ENCODE measurements at regions not wholly inside any gene's neighbourhood (a gene's known extent, or its start where the extent isn't known, plus 50 kb on each side); places are given as distances from the start of the nearest gene placed in this dataset.

DNA sequence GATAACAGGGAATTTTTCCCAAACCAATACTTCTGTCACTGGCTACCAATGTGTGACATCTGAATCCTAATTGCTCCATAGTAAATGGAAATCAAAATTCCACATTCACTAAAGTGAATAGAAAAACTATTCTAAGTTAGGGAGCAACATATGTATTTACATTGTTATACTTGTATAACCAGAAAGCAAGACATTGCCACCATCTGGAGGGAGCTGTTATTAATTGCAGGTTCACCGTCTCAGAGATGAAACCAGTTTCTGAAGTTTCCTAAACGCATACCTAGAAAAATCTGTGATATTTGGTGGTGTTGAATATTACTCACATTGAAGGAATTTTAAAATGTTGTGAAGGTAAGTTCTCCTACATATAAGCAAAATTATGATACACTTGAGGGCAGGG lies 390.1 kb downstream of the NXPH1 start:
- H3K27ac ChIP-seq, result no peak overlapping the region
- no peaks in the 10 kb centered on the region for H3K36me3 ChIP-seq
- ATAC-seq (no peak), DNase-seq (no peak)
- H3K9me3 ChIP-seq, result peaks cover 0 to 11% (median 0%) of the 10 kb centered on the region in 11 donors
- no peak overlapping the region for H3K4me3 ChIP-seq
- intact Hi-C loops (cut with DNase I), result no loop called here
- no peaks in the 10 kb centered on the region for H3K4me1 ChIP-seq
- 80 to 84% methylated on average over 2 of the region's 2 CpGs for WGBS, 2 donors
- no peaks in the 10 kb centered on the region for H3K27me3 ChIP-seq
- TF ChIP-seq, protein P1, sequence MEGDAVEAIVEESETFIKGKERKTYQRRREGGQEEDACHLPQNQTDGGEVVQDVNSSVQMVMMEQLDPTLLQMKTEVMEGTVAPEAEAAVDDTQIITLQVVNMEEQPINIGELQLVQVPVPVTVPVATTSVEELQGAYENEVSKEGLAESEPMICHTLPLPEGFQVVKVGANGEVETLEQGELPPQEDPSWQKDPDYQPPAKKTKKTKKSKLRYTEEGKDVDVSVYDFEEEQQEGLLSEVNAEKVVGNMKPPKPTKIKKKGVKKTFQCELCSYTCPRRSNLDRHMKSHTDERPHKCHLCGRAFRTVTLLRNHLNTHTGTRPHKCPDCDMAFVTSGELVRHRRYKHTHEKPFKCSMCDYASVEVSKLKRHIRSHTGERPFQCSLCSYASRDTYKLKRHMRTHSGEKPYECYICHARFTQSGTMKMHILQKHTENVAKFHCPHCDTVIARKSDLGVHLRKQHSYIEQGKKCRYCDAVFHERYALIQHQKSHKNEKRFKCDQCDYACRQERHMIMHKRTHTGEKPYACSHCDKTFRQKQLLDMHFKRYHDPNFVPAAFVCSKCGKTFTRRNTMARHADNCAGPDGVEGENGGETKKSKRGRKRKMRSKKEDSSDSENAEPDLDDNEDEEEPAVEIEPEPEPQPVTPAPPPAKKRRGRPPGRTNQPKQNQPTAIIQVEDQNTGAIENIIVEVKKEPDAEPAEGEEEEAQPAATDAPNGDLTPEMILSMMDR (IDR thresholded peaks at IDR 0.05), result no peak

DNA sequence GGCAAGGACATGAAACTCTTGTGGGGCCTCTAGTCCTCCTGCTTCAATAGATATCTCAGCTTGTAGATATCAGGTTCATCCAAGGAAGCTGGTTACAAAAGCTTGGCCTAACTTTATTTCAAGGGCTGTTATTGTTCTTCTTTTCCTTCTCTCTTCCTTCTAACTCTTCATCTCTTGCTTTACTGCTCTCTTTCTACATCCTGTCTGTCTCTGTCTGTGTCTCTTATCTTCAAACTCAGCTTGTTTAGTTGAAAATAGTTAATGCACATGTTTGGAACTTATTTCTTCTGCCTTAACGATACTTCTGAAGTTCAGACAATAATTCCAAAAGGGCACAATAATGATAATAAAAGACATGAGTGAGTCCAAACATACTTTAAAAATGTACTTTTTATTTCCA lies 393.9 kb downstream of the NXPH1 start:
- intact Hi-C loops (cut with DNase I), result no loop called here
- 70 to 76% methylated on average over 1 of the region's 1 CpG for WGBS, 2 donors
- peaks cover 0 to 8% (median 0%) of the 10 kb centered on the region in 11 donors for H3K9me3 ChIP-seq
- no peaks in the 10 kb centered on the region for H3K27me3 ChIP-seq
- no peak overlapping the region for H3K27ac ChIP-seq
- H3K36me3 ChIP-seq, result no peaks in the 10 kb centered on the region
- ATAC-seq, result no peak
- no peaks in the 10 kb centered on the region for H3K4me1 ChIP-seq
- TF ChIP-seq, protein P1 (IDR thresholded peaks at IDR 0.05), result no peak
- DNase-seq, result no peak
- H3K4me3 ChIP-seq, result no peak overlapping the region

DNA sequence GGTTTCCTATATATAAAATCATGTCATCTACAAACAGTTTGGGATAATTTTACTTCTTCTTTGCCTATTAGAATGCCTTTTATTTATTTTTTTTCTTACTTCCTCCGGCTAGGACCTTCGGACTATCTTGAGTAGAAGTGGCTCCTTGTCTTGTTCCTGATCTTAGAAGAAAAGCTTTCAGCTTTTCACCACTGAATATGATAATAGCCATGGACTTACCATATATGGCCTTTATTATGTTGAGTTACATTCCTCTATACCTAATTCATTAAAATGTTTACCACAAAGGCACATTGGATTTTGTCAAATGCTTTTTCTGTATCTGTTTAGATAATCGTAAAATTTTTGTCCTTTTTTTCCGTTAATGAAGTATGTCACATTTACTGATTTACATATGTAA lies 395.7 kb downstream of the NXPH1 start:
- Histone ChIP-seq H3K27ac (no peak overlapping the region), H3K4me3 (no peak overlapping the region), H3K9me3 (peaks cover 0 to 8% (median 0%) of the 10 kb centered on the region in 11 donors), H3K36me3 (no peaks in the 10 kb centered on the region), H3K27me3 (no peaks in the 10 kb centered on the region), H3K4me1 (no peaks in the 10 kb centered on the region)
- intact Hi-C loops (cut with DNase I), result no loop called here
- no peak for DNase-seq
- WGBS, 2 donors, result 72 to 87% methylated on average over 4 of the region's 4 CpGs
- no peak for ATAC-seq
- TF ChIP-seq, protein P1 (IDR thresholded peaks at IDR 0.05), result no peak

DNA sequence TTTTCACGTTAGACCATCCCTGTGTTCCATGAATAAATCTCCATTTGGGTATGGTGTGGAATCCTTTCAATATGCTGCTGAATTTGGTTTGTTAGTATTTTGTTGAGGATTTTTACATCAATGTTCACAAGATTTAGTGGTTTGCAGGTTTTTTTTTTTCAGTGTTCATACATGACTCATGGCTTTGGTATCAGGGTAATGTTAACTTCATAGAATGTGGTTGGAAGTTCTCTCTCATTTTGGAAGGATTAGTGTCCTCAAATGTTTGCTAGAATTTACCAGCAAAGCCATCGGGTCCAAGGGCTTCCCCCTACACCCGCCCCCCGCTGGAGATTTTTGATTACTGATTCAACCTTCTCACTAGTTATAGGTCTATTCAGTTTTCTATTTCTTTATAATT lies 398.0 kb downstream of the NXPH1 start:
- H3K4me3 ChIP-seq, result no peak overlapping the region
- H3K9me3 ChIP-seq, result peaks cover 0 to 8% (median 0%) of the 10 kb centered on the region in 11 donors
- TF ChIP-seq, protein P1 (IDR thresholded peaks at IDR 0.05), result no peak
- ATAC-seq, result no peak
- no peak for DNase-seq
- no peaks in the 10 kb centered on the region for H3K4me1 ChIP-seq
- H3K27ac ChIP-seq, result no peak overlapping the region
- no peaks in the 10 kb centered on the region for H3K36me3 ChIP-seq
- no peaks in the 10 kb centered on the region for H3K27me3 ChIP-seq
- intact Hi-C loops (cut with DNase I), result no loop called here
- WGBS, 2 donors, result 63 to 84% methylated on average over 4 of the region's 4 CpGs

Data from heart right ventricle (tissue), 16 donors.